ENCODE measurements at regions not wholly inside any gene's neighbourhood (a gene's known extent, or its start where the extent isn't known, plus 50 kb on each side); places are given as distances from the start of the nearest gene placed in this dataset.
A peak's percentile ranks its signal among the peaks of the same experiment; 100 is the strongest.
"Not testable (repeated sequence)": the region's sequence is repeated elsewhere in the genome, so short reads cannot be mapped to it uniquely, and the experiment has no call there.

DNA sequence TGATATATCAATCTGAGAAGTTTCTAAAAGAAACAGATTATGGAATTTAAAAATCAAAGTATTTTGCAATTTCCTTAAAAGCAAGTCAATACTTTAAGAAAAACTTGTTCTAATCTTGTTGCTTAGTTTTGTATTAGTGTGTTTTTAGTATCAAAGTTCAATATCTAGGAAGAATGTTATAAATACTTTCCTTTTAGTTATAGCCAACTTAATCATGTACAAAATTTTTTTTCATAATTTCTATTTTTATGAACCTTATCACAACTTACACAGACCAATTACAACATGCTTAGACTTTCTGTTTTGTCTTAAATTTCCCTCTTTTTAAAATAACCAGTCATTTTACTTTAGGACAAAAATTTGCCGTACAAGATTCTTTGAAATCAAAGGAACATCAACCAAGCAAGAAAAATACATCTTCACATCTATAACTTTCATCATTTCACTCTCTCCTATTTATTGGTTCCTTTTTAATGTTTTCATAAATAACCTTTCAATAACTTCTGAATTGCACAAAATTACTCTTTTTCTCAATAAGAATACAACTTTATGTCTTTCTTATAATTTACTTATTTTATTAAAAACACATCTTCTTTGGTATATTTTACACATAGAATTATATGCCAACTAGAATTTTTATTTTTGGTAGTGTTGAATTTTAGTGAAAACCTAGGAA lies 308.2 kb upstream of the GLI3 start:
- H3K27ac ChIP-seq: no peak overlapping the region
- H3K4me1 ChIP-seq: no peaks in the 10 kb centered on the region
- H3K27me3 ChIP-seq: no peaks in the 10 kb centered on the region
- H3K9me3 ChIP-seq: peaks cover 0 to 27% (median 5%) of the 10 kb centered on the region in 12 donors
- H3K36me3 ChIP-seq: no peaks in the 10 kb centered on the region
- TF ChIP-seq, protein P1, sequence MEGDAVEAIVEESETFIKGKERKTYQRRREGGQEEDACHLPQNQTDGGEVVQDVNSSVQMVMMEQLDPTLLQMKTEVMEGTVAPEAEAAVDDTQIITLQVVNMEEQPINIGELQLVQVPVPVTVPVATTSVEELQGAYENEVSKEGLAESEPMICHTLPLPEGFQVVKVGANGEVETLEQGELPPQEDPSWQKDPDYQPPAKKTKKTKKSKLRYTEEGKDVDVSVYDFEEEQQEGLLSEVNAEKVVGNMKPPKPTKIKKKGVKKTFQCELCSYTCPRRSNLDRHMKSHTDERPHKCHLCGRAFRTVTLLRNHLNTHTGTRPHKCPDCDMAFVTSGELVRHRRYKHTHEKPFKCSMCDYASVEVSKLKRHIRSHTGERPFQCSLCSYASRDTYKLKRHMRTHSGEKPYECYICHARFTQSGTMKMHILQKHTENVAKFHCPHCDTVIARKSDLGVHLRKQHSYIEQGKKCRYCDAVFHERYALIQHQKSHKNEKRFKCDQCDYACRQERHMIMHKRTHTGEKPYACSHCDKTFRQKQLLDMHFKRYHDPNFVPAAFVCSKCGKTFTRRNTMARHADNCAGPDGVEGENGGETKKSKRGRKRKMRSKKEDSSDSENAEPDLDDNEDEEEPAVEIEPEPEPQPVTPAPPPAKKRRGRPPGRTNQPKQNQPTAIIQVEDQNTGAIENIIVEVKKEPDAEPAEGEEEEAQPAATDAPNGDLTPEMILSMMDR (IDR thresholded peaks at IDR 0.05): no peak
- no peak for TF ChIP-seq POLR2A (IDR thresholded peaks at IDR 0.05)
- DNase-seq (no peak), ATAC-seq (no peak)
- H3K4me3 ChIP-seq: no peak overlapping the region
- intact Hi-C loops (cut with DNase I): loop anchor here in 1 of 10 donors (10.0 kb wide), 1 partner anchor 60 kb away; no protein-coding TSS in a partner anchor
- WGBS, 4 donors: 84 to 92% (median 88%) methylated on average over 1 of the region's 1 CpG

DNA sequence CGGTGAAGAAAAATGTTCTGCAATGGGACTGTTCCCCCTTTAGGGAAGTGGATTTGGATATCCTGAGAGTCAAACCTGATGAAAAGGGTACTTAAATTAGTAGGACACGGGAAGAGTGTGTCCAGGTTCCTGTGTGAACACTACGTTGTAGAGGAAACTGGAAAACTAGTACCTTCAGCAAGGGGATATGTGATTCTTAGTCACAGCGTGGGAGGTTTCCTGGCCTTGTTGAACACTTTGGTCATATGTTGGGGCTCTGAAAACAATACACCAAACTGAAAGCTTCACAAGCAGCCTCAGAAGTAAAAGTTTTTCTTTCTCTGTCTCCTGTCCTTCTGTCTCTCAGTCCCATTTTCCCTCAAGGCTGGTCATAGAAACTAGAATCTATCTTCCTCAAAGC lies 306.9 kb upstream of the GLI3 start:
- 49 to 70% (median 55%) methylated on average over 4 of the region's 4 CpGs for WGBS, 4 donors
- Histone ChIP-seq H3K4me1 (no peaks in the 10 kb centered on the region), H3K4me3 (no peak overlapping the region), H3K36me3 (no peaks in the 10 kb centered on the region), H3K27me3 (no peaks in the 10 kb centered on the region), H3K9me3 (peaks cover 0 to 27% (median 5%) of the 10 kb centered on the region in 12 donors), H3K27ac (no peak overlapping the region)
- ATAC-seq: peak in 2 of 4 donors; percentile 14 to 22
- TF ChIP-seq, protein P1 (IDR thresholded peaks at IDR 0.05): no peak
- TF ChIP-seq POLR2A (IDR thresholded peaks at IDR 0.05): no peak
- DNase-seq: peak in 1 of 5 donors; percentile 9
- intact Hi-C loops (cut with DNase I): loop anchor here in 1 of 10 donors (10.0 kb wide), 1 partner anchor 59 kb away; no protein-coding TSS in a partner anchor

DNA sequence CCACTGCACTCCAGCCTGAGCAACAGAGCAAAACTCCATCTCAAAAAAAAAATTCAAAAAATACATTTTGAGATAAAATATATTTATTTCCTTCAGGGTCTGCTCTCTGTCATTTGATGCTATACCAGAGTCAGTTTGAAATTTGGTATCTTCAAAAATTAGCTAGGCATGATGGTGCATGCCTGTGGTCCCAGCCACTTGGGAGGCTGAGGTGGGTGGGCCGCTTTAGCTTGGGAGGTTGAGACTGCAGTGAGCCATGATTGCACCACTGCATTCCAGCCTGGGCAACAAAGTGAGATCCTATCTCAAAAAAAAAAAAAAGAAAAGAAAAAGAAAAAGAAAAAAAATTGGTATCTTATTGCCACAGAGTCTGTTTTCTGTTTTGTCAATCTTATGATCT lies 305.4 kb upstream of the GLI3 start:
- H3K27ac ChIP-seq, H3K27me3 ChIP-seq, DNase-seq, H3K36me3 ChIP-seq, H3K4me3 ChIP-seq, ATAC-seq, H3K4me1 ChIP-seq: not testable (repeated sequence)
- H3K9me3 ChIP-seq: peaks cover 0 to 27% (median 5%) of the 10 kb centered on the region in 12 donors
- intact Hi-C loops (cut with DNase I): loop anchor here in 1 of 10 donors (10.0 kb wide), 1 partner anchor 58 kb away; no protein-coding TSS in a partner anchor
- 46 to 95% (median 91%) methylated on average over 1 of the region's 1 CpG for WGBS, 4 donors

DNA sequence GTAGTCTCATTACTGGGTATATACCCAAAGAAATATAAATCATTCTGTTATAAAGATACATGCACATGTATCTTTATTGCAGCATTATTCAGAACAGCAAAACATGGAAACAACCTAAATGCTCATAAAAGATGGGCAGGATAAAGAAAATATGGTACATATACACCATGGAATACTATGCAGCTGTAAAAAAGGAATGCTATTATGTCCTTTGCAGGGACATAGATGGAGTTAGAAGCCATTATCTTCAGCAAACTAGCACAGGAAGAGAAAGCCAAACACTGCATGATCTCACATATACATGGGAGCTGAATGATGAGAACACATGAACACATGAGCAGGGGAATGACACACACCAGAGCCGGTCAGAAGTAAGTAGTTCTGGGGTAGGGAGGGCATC lies 297.4 kb upstream of the GLI3 start:
- ATAC-seq (no peak), DNase-seq (no peak)
- Histone ChIP-seq H3K36me3 (no peaks in the 10 kb centered on the region), H3K27me3 (no peaks in the 10 kb centered on the region), H3K4me3 (no peak overlapping the region), H3K9me3 (peaks cover 0 to 46% (median 11%) of the 10 kb centered on the region in 12 donors), H3K27ac (no peak overlapping the region), H3K4me1 (no peaks in the 10 kb centered on the region)
- intact Hi-C loops (cut with DNase I): no loop called here
- 45 to 100% (median 96%) methylated on average over 1 of the region's 1 CpG for WGBS, 4 donors
- TF ChIP-seq POLR2A (IDR thresholded peaks at IDR 0.05): no peak
- TF ChIP-seq, protein P1 (IDR thresholded peaks at IDR 0.05): no peak

Measured in heart left ventricle (tissue), 16 donors.